Epidermal melanocyte (primary cell): ENCODE measurements at regions not wholly inside any gene's neighbourhood (a gene's known extent, or its start where the extent isn't known, plus 50 kb on each side); places are given as distances from the start of the nearest gene placed in this dataset.
"Not testable (repeated sequence)": the region's sequence is repeated elsewhere in the genome, so short reads cannot be mapped to it uniquely, and the experiment has no call there.

Experiments used
- DNase-seq: peaks from one replicate; pipeline ENCODE4 v3.0.0; 2011; ENCODE audit warnings: low spot score; ENCODE audit not compliant: insufficient read length

DNA sequence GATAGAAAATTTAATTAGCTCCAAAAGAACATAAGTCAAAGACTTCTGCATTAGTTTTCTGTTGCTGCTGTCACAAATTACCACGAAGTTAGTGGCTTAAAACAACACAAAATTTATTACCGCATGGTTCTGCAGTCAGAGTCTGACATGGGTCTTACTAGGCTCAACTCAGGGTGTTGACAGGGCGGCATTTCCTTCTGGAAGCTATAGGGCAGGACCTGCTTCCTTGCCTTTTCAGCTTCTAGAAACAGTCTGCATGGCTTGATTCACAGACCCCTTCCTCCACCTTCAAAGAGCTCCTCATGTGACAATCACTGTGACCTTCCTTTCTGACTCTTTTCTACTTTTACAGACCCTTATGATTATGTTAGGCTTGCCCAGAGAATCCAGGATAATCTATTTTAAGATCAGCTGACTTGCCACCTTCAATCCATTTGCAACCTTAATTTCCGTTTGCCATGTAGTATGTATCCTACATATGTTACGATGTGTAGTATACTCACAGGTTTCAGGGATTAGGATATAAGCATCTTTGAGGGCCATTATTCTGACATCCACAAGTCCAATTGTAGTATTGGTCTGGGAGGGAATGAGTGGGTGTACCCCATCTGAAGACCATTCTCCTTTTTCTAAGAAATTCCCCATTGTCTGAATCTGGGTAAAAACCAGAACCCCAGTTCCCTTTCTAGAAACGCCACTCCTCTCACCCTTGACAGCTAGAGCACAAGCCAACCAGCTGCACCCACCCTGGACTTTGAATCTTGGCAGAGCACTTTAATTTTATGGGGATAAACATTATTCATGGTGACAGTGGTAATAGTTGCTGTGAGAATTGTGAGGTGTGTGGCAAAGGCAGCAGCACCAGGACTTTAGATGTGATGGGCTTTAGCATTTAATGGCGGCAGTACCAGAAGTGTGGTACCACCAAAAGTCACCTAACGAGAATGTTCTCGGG, 265.5 kb downstream of the KCNJ2 start:
- DNase-seq, result no peak

DNA sequence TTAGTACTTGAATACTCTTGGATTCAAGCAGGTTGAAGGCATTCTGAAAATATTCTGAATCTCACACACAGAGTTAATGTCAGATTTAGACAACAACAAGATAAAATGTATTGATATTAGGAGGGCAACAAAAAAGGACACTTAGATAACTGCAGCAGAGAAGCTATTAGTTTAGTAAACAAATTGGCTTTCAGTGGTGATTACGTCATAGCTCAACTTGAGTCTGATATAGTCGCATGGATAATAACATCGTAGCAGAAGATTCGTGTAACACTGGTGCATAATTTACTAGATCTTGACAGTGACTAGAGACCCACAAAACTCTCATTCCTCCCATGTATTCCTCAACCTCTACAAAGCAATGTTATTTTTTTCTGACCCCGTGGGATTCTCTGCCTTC, 268.3 kb downstream of the KCNJ2 start:
- DNase-seq, result no peak

DNA sequence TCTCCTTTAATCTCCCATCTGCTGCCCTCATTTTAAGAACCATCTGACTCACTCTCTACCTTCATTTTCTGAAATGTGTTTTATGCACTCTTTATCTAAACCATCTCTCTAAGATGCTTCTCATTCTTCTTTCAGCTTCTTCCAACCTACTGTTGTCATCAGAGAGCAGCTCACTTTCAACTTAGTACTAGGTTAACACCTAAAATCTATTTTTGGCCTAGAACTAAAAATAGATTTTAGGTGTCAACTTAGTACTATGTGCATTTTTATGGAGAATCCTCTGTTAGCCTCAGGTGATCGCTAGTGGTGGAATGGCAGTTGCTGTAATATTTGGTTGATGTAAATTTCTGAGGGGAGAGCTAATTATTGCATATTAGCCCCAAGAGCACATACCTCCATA, 277.1 kb downstream of the KCNJ2 start:
- no peak for DNase-seq

DNA sequence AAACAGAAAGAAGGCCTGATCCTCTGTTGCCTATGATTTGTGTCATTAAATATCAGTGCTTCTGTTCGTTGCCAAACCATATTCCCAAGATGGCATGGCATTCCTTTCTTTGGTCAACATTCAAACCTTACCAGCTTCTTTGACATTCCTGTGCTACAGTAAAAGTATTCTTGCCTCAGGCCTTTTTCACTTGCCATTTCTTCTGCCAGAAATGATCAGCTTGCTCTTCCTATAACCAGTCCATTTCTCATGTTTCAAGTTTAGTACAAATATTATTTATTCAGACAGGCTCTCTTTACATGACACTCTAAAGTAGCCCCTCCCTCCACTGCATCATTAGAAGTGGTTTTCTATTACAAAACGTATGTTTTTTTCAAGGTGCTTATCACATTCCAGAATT, 278.3 kb downstream of the KCNJ2 start:
- DNase-seq, result peak; percentile 28

DNA sequence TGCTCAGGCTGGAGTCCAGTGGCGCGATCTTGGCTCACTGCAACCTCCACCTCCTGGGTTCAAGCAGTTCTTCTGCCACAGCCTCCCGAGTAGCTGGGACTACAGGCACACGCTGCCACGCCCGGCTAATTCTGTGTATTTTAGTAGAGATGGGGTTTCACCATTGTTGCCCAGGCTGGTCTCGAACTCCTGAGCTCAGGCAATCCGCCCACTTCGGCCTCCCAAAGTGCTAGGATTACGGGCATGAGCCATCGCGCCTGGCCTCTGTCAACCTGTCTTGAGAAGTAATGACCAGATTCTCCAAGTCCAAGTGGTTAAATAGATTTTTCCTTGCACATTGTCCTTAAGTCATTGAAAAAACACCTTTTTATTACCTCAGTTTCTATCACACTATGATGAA, 283.7 kb downstream of the KCNJ2 start:
- DNase-seq, result not testable (repeated sequence)

DNA sequence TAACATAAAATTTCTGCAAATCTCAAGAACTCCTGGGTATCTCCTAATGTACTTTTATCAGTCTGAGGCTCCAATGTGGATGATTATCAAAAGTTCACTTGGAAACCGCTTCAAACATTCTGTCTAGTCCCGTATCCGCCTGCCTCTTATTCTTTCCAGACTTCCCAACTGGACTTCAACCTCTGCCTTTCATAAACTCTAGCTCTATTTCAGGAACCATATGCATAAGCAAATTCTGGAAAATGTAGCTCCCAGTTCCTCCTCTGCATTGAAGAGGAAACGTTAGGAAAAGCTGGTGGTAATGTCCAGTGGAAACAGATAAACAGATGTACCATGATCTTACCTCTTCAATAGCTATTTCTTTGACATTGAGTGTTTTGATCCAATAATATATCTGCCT, 285.0 kb downstream of the KCNJ2 start:
- DNase-seq, result no peak

DNA sequence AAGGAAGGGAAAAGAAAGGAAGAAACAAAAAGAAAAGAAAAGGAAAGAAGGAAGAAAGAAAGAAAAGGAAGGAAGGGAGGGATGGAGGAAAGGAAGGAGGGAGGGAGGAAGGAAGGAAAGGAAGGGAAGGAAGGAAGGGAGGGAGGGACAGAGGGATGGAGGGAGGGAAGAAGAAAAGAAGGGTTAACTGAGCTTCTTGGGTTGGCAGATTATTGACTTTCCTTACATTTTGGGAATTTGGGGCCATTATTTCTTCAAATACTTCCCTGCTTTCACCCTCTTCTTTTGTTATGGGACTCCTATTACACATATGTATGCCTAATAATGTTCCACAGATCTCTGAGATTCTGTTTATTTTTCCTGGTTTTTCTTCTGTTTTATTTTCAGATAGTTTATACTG, 285.6 kb downstream of the KCNJ2 start:
- DNase-seq, result no peak

DNA sequence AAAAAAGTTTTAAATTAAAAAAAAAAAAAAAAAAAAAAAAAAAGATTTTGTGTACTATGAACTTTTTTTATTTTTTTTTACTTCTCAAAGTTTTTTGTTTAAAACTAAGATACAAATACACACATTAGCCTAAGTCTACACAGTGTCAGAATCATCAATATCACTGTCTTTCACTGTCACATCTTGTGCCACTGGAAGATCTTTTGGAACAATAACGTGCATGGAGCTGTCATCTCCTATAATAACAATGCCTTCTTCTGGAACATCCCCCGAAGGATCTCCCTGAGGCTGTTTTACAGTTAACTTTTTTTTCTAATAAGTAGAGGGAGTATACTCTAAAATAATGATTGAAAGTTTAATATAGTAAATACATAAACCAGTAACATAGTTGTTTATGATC, 295.7 kb downstream of the KCNJ2 start:
- DNase-seq, result no peak

DNA sequence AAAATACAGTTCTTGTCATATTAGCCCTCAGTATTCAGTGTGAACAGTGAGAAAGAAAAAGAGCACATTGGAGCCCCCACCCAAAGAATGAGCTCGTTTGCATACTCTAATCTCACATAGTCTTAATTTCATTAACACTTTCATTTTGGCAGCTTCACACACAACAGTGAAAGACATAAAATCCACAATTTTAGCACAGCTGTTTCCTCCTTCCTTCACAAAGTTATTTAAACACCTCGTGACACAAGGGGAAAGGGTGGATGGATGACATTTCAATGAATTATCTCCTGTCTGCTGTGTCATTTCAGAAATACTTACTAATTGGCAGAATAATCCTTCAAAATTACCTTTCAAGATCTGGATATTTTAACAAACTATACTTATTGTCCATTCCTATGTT, 299.3 kb downstream of the KCNJ2 start:
- no peak for DNase-seq

DNA sequence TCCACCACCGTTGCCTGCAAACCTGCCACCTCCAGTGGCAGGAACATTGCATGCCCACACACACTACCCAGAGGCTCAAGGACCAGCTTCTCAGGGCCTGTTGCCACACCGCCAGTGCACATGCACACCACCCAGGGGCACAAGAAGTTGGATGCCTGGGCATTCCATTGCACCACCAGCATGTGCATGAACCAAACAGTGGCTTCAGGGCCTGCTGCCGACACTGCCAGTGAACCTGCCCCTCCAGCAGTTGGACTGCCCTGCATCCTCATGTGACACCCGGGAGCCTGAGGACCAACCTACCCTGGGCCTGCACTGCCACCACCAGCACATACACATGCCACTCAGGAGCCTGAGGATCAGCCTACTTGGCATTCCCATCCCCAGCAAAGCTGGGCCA, 303.7 kb downstream of the KCNJ2 start:
- DNase-seq, result no peak

DNA sequence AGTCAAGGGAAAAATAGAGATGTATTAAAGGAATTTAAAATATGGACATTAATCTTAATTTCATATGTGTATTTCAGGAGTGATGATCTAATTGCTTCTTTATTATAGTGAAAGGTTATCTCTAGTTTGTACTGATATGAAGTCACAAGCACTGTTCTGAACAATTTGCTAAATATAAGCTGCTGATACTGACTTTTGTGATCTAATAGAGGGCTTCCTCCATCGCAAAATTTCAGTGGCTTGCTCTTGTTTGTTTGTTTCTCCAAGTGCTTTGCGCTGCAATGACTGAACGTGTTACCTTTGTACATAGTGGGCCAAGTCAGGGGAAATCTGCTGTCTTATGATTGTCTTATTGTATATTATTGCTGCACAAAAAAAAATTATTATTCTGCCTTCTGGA, 307.0 kb downstream of the KCNJ2 start:
- no peak for DNase-seq

DNA sequence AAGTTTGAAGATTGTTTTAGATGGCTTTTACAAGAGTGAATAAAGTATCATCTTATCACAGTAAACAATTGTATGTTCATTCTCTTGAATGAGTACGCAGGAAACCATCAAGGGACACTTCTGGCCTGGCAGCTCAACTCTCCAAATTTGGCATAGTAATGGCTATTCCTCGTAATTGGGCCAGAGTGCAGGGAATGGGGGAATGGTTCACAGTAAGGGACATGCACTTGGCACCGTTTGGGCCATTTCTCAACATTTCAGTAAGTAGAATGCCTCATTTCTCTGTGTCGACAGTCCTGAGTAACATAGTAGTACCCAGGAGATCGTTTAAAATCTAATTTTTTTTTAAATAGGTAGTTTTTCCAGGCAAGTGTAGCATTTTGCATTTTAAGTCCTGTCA, 309.6 kb downstream of the KCNJ2 start:
- no peak for DNase-seq

DNA sequence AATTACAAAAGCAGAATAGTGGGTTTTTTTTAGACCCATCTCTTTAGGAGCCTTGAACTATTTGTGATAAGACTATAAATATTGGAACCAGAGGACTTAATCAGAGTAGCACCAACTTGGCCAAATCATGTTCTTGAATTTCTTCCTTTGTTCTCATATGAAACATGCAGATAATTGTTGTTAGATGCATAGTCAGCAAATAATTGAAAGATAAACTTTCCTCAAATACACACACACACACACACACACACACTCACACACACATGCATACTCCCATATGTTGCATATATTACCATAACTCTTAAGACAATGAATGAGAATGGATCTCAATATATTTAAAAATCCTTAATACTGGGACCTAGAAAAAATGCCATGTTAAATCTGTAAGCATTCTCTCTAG, 310.4 kb downstream of the KCNJ2 start:
- no peak for DNase-seq

DNA sequence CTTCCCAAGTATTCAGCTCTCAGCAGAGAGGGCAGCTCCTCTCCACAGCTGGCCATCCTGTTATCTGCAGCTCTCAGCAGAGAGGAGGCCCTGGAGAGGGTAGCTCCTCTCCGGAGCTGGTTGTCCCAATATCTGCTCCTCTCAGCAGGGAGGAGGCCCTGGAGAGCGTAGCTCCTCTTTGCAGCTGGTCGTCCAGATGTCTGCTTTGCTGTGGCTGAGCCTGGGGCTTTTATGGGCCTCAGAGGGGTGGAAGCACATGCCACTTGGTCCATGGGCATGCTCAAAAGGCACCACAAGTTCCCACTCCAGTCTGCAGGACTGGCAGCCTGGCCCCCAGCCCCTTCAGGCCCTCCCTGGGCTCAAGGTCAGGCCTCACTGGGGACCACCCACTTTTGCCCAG, 314.3 kb downstream of the KCNJ2 start:
- no peak for DNase-seq

DNA sequence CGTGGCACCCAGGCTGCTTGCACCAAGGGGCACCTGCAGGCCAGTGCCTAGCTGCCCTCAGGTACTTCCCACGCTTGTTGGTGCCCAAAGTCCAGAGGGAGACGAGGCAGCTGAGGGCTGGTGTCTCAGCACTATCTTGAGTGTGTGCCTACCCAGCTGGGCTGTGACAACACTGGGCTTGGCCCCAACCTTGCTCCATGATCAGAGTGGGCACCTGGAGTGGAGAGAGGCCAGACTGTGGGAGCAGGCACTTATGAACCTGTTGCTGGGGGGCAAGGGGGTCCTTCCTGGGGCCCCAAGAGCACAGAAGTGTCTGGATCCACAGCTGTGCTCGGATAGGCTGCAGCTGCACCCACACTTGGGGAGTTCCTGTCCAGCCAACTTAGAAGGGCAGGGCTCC, 314.7 kb downstream of the KCNJ2 start:
- DNase-seq, result no peak

DNA sequence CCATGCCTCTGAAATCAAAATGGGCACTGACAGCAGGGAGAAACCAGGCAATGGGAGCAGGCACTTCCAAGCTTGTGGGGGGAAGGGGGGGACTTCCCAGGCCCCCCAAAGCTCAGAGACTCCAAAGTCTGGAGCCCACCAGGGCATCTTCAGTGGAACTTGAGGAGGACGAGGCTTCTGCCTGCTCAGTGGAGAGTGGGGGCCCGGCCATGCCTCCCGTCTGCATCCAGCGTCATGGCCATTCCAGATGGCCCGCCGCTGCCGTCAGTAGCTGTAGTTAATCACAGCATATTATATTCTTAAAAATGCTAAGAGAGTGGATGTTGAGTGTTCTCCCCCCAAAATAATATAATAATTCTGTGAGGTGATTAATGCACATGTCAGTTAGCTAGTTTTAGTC, 315.2 kb downstream of the KCNJ2 start:
- DNase-seq, result no peak

DNA sequence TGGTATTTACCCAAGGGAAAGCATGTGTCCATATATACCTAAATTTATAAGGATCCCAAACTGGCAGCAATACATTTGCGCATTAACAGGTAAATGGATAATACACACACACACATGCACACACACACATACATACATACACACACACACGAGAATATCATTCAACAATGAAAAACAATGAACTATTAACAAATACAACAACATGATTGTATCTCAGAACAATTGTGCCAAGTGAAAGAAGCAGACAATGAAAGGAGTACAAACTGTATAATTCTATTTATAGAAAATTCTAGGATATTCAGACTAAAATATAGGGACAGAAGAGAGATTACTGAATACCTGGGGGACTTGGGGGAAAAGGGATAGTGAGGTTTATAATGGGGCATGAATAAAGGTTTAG, 323.0 kb downstream of the KCNJ2 start:
- no peak for DNase-seq

DNA sequence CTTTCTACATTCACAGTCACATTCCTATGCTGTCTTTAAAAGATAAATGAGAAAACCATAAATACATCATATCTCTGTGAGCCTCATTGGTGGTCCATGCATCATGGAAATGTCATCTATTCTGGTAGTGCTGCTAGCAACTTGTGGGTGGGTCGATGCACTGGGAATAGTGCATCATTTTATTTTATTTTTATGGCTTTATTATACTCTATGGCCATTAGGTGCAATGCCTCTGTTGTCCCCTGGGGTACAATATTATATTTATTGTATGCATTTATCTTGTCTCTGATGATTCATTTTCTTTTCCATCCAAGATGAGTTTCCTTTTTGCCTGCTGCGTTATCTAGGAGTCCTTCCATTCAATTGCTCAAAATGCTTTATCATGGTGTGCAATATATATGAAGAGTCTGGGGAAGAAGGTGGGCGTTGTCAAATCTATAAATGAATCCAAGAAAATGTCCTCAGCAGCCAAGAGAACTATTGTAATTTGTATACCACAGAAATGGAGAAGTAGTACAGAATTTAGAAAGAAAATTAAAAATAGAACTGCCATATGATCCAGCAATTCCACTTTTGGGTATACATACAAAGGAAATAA, 324.0 kb downstream of the KCNJ2 start:
- no peak for DNase-seq

DNA sequence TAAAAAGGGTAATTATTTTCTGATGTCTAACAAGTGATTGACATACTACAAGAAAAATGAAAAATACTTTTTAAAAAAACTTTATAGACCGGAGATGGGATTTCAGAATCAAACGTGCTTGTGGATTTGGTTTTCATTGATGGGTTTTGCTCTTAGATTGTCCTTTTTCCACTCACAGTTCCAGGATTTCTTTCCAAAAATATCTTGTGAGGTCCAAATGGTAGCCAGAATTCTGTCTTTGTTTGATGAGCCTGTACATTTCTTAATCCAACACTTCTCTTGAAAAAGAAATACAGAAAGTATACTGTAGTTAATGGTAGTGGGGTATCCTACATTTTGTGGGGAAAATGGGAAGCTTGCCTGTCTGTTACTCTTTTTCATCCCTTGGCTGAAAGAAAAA, 329.3 kb downstream of the KCNJ2 start:
- DNase-seq, result no peak

DNA sequence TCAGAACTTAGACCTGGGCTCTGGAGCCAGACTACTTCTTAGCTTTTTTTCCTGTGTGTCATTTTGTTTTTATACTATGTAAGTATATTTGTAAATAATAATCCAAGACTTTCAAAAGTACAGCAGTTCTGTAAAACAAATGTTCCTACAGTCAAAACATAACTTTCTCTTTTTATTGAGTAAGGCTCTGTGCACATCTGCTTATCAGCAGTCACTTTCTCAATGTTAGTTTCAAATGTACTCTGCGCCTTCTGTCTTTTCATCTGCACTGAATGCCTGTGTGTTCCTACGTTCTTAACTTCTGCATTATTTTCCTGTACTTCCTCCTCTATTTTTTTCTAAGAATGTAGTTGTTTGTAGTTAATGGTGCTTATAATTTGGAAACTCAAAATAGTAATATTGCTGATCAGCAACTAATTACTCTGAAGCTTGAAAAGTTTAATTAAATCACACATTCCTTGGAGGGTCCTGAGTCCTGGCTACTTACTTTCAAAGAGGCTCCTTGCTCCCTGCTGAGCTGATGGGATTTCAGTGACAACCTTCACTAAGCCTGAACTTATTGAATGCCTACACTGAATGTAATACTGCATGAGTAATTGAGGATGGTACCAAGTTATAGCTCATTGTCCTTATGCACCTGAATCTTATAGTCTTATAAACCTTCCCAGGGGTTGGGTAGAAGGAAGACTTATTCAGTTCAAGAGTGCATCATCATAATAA, 329.9 kb downstream of the KCNJ2 start:
- DNase-seq, result no peak

DNA sequence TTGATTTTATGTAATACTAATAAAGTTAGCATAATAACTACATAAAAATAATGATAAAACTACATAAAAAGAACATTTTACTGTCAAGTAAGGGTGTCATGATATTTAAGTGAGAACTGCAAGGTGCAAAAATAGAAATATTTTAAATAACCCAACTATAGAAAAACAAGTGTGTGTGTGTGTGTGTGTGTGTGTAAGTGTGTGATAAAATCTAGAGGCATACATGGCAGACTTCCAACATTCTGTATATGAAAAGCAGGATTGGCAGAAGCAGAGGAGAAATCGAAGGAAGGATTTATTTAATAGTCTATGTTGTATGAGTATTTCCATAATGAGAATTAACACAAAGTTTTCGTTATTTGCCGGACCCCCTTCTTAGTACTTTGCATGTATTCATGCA, 334.1 kb downstream of the KCNJ2 start:
- DNase-seq, result no peak

DNA sequence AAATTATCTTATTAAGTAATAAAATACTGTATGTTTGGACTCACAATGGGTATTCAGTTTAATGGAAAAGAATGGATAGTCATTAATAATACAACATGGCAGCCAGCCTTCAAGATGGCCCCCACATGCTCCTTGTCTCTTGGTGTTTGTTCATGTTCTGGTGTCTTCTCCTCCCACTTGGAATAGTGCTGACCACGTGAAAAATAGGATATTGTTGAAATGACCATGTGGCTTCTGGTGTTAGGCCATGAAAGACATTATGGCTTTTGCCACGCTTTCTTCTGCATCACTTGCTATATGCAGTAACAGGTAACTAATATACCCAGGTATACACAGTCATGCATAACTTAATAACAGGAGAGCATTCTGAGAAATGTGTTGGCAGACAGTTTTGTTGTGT, 341.0 kb downstream of the KCNJ2 start:
- no peak for DNase-seq
